ENCODE measurements at regions not wholly inside any gene's neighbourhood (a gene's known extent, or its start where the extent isn't known, plus 50 kb on each side); places are given as distances from the start of the nearest gene placed in this dataset.

DNA sequence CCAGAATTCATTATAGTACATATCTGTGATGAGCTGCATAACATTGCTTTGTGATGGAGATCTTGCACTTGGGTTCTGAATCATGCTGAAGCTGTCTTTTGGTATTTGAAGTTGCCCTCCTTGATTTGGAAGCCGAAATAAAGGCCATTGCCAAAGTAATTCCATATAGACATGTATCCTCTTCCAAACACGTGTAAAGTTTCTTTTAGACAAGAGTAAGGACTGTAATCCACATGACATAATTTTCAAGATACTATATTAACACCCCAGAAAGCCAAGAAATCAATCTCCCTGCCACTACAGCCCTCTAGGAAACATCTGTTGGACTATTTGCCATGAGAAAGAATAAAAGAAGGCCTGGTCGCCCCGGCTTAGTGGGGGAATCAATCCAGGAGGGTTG lies 754.2 kb downstream of the FGF9 start:
- TF ChIP-seq, protein P1, sequence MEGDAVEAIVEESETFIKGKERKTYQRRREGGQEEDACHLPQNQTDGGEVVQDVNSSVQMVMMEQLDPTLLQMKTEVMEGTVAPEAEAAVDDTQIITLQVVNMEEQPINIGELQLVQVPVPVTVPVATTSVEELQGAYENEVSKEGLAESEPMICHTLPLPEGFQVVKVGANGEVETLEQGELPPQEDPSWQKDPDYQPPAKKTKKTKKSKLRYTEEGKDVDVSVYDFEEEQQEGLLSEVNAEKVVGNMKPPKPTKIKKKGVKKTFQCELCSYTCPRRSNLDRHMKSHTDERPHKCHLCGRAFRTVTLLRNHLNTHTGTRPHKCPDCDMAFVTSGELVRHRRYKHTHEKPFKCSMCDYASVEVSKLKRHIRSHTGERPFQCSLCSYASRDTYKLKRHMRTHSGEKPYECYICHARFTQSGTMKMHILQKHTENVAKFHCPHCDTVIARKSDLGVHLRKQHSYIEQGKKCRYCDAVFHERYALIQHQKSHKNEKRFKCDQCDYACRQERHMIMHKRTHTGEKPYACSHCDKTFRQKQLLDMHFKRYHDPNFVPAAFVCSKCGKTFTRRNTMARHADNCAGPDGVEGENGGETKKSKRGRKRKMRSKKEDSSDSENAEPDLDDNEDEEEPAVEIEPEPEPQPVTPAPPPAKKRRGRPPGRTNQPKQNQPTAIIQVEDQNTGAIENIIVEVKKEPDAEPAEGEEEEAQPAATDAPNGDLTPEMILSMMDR (IDR thresholded peaks at IDR 0.05): no peak
- no peak for TF ChIP-seq POLR2A (IDR thresholded peaks at IDR 0.05)
